SK-N-SH (cell line): ENCODE measurements at regions not wholly inside any gene's neighbourhood (a gene's known extent, or its start where the extent isn't known, plus 50 kb on each side); places are given as distances from the start of the nearest gene placed in this dataset.

Experiments used
- FOXM1 ChIP-seq: IDR thresholded peaks from 2 replicates; pipeline ENCODE4 v1.4.0; 2012; ENCODE audit warnings: low read depth, mild to moderate bottlenecking
- NRF1 ChIP-seq: IDR thresholded peaks from 2 replicates; pipeline ENCODE4 v1.6.1; 2012; ENCODE audit warnings: low read depth, mild to moderate bottlenecking, low read length
- RAD21 ChIP-seq: IDR thresholded peaks from 2 replicates; pipeline ENCODE4 v1.6.1; 2012; ENCODE audit warnings: mild to moderate bottlenecking, low read length
- SMC3 ChIP-seq: IDR thresholded peaks from 2 replicates; pipeline ENCODE4 v1.6.1; 2012; ENCODE audit warnings: low read depth, low read length, improper control_type of control experiment
- TF ChIP-seq, protein P1 (sequence below): fragments of 200-600 bp; sonication (generic); IDR thresholded peaks from 2 replicates; pipeline ENCODE4 v1.6.1; 2017; ENCODE audit warnings: antibody characterized with exemption, mild to moderate bottlenecking, moderate library complexity

DNA sequence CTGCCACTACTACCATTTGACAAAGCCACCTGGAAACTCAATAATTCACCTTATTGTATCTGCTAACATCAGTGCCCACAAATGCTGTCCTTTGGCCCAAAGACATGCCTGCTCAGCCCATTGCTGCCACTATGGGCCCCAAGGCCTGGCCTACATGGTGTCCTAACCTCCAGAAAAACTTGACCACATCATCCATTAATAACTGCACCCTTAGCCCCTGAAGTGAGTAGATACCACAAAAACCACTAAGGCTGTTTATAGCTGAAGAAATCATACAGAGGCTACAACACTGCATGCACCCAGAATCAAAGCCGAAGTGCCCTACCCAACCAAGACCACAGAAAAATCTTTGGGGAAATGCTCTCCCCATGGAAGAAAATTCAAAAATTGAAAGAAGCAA lies 932.8 kb upstream of the SLITRK6 start:
- TF ChIP-seq FOXM1 (no peak), SMC3 (no peak), RAD21 (no peak), NRF1 (no peak)
- TF ChIP-seq, protein P1, sequence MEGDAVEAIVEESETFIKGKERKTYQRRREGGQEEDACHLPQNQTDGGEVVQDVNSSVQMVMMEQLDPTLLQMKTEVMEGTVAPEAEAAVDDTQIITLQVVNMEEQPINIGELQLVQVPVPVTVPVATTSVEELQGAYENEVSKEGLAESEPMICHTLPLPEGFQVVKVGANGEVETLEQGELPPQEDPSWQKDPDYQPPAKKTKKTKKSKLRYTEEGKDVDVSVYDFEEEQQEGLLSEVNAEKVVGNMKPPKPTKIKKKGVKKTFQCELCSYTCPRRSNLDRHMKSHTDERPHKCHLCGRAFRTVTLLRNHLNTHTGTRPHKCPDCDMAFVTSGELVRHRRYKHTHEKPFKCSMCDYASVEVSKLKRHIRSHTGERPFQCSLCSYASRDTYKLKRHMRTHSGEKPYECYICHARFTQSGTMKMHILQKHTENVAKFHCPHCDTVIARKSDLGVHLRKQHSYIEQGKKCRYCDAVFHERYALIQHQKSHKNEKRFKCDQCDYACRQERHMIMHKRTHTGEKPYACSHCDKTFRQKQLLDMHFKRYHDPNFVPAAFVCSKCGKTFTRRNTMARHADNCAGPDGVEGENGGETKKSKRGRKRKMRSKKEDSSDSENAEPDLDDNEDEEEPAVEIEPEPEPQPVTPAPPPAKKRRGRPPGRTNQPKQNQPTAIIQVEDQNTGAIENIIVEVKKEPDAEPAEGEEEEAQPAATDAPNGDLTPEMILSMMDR = no peak
